GM21786 (cell line): ENCODE measurements at regions not wholly inside any gene's neighbourhood (a gene's known extent, or its start where the extent isn't known, plus 50 kb on each side); places are given as distances from the start of the nearest gene placed in this dataset.

Experiments used
- ATAC-seq: cut with Tn5 transposase; IDR thresholded peaks from one replicate; pipeline ENCODE4 v1.9.1; 2021; ENCODE audit not compliant: unreplicated experiment

DNA sequence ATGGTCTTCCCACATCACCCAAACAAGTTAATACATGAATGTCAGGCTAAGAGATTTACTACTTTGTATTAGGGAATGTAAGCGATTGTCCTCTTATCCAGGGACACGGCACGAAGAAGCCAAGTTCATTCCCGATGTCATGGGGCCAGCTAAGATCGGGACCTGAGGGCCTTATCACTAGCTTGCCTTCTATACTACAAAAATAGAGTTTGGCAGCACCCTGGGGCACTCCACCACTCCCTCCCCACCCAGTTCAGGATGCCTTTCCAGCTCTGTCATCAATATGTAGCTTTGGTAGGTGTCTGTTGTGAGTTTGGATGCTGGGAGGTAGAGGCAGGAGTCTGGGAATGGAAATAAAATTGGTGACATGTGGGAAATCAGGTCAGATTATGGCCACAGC is 197.5 kb downstream of the ATG4C start:
- ATAC-seq, result no peak

DNA sequence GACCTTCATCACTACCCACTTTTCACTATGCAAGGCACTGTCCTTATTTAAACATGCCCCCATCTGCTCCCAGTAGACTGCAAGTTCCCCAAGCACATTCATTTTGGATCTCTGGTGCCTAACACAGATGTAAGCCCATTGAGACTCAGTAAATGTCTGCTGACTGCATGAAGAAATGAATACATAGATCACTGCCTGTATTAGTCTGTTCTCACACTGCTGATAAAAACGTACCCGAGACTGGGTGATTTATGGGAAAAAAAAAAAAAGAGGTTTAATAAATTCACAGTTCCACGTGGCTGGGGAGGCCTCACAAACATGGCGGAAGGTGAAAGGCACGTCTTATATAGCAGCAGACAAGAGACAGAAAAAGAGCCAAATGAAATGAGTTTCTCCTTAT is 204.9 kb downstream of the ATG4C start:
- no peak for ATAC-seq

GRCh38 chr1:62989497-62989896 is 205.6 kb downstream of the ATG4C start:
- no peak for ATAC-seq

DNA sequence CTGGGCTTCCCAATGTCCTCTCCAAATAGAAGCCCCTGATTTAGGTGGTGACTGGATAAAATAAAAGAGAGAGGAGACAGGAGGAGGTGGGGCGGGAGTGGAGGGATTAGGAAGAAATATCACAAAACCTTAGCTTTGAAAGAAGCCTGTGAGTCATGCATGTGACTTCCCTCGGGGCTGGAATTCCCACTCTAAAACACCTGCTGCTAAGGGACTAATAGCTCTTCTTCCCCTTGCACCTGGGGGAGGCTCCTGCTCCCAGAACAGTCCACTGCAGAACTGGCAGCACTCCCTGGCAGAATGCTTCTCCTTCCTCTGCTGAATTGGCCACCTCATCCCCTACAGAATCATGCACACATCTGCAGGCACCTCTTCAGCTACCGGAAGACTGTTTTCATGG is 207.2 kb downstream of the ATG4C start:
- no peak for ATAC-seq

DNA sequence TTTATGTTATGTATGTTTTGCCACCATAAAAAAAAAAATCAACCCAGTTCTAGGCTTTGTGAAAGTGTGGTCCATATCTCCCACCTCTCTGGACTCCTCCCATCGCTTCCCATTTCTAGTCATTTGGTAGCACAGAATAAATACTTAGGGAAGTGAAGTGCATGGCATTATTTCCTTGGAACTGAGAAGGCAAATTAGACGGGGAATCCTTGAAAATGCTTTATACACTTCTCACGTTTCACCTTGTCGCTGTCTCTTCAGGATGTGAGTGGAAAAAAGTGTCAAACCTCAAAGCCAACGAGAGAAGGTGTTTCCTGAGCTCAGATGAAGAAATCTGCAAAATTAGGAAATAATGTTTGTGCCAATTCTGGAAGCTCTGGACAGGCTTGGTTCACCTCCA is 209.9 kb downstream of the ATG4C start:
- ATAC-seq, result no peak

DNA sequence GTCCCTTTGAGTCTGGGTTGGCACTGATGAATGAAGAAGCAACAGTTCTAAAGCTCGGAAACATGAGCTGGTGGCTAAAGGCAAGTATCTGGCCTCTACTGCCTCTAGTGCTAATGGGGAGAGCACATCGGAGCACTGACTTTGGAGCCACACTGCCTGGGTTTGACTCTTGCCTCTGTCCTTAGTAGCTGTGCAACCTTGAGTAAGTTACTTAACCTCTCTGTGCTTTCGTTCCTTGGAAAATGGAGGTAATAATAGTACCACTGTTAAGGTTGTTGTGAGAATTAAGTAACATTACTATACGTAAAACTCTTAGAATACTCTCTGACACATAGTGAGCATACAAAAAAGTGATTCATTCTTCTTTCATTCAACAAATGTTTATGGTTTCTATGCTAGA is 211.2 kb downstream of the ATG4C start:
- ATAC-seq, result no peak

GRCh38 chr1:62997884-62998283 is 214.0 kb downstream of the ATG4C start:
- ATAC-seq, result no peak

DNA sequence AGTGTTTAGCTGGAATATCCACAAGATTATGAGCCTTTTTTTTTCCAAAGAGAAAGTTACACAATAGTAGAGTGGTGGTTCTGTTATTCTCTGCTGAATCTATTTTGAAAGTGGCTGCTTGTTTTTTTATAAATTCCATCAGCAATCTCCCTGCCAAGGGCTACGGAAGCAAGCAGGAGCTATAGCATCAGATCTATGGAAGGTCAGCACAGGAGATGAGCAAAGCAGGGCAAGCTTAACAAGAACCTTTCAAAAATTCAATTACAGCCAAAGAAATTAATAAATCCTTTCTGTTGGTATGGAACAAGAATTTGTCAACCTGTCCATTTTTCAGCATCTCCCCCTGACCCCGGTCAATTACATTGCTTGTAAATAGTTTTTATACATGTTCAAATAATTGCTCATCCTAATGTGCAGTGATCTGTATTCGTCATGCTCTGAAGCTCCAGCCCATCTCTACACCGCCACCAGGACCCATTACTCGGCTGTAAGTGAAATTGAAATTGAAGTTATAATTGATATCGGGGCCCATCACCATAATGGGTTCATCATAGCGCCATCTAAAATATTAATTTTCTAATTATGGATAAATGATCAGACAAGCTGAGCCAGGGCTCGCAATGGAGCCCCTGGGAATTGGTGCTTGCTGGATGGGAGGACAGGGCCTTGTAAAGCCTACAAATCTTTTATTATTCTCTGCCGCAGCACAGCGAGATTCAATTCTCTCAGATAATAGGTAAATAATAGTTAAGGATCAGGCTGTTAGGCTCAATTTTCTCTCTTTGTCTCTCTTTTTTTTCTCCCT is 215.1 kb downstream of the ATG4C start:
- ATAC-seq, result no peak

DNA sequence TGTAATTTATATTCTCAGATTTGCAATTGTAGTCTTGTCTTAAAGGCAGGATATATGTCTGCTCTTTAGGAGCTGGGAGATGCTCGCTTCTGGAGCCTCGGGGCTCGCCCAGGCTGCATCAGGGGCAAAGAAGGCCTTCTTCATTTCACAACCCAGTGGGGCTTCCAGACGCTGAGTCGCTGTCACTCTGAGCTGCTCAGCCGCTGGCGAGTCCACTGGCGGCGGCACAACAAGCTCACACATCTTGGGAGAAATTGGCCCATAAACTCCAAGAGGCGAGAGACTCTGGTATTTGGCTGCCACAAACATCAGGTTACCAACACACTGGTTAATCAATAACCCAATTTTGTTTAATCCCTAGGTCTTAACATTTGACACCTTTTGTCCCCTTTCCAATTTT is 216.6 kb downstream of the ATG4C start:
- no peak for ATAC-seq

DNA sequence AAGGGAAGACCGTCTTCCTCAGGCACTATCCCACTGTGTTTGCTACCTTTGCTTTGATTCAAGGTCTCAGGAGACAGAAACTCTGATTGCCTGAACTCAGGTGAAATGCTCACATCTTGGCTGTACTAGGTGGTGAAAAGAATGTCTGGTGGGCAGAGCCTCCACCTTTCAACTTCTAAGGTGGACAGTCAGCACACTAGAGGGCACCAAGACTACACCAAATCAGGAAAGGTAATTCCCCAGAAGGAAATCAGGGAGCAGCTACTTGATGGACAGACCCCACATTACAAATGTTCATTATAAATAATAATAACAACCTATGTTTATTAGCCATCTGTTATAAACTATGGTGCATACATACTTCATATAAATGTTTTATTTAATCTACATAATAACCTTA is 220.9 kb downstream of the ATG4C start:
- no peak for ATAC-seq

DNA sequence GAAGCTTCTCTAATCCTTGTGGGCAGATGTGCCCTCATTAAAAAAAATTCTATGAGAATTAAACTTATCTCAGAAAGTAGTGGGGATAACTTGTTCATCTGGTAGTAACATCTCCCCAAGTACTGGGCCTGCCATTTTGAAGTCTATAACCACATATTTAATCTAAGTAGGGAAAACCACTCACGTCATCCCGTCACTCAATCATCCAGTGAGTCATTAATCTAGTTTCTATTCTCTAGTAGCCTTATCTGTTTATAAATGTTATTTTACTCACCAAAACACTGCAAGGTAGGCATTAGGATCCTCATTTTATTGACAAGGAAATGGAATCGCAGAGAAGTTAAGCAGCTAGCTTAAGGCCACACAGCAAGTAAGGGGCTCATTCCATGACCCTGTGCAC is 221.9 kb downstream of the ATG4C start:
- no peak for ATAC-seq

- ATAC-seq, result no peak
These were observed 225.5 kb downstream of the ATG4C start for GRCh38 chr1:63009421-63009820.

DNA sequence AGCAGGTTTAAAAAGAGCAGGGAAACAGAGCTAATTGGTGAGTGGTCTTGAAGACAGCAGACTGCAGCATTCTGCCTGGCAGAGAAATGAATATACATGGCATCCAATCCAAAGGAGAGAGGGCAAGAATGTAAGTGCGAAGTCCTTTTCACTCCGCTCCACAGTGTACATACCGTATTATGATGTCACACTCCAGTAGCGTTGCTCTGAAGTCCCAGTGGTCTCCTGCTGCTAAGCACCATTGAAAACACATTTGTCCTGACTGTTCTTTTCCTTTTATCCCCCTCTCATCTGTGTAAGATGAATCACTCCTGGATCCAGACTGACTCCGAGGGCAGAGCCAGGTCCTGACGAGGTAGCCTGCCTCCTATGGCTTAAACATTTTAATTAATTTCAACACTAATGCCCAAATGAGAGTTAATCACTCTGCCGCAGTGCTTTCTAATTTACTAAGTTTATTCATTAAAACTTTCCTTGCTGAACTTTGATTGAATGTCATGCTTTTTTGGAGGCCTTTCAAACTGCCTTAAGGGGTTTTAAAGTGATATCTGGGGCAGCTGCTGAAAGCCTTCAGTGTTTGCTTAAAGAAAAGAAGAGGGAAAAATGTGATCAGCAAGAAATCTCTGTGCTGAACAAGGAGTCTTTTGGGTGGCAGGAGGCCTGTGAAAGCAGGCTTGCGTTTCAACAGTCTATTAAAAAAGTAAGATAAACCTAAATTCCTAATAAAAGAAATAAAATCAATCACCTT is 227.2 kb downstream of the ATG4C start:
- no peak for ATAC-seq

DNA sequence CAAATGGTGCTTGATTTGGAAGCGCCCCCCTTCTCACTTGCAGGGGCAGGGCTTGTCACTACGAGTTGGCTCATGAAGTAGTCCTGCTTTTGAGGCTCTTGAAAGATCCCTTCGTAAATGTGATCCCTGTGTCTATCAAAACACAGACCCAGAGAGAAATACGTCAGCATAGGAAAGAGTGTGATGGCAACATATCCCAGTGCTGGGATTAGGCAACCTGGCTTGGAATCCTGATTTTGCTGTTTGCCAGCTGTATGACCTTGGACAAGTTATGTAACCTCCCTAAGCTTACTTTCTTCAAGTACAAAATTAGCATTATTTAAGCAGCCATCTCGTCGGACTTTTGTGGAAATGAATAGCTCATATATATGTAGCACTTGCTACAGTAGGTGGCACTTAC is 228.4 kb downstream of the ATG4C start:
- ATAC-seq, result no peak

- ATAC-seq, result no peak
These were observed 230.3 kb downstream of the ATG4C start for GRCh38 chr1:63014267-63014666.

DNA sequence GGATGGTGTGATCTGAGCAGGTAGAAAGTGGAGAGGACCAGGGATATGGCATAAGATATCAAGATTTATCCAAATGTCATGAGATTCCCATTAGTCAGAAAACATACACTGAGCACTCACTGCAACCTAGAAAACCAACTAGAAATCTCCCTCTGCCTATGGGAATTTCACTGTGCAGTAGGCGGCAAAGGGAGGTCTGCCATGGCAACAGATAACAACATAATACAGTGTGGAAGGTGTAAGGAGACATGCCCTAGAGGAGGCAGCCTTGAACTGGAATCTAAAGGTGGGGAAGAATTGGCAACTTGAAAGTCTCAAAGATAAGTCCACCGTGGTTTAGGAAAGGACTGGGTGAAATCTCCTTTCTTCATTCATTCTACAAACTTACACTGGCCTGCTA is 238.4 kb downstream of the ATG4C start:
- no peak for ATAC-seq

- ATAC-seq, result no peak
These were observed 239.2 kb downstream of the ATG4C start for GRCh38 chr1:63023171-63023570.

DNA sequence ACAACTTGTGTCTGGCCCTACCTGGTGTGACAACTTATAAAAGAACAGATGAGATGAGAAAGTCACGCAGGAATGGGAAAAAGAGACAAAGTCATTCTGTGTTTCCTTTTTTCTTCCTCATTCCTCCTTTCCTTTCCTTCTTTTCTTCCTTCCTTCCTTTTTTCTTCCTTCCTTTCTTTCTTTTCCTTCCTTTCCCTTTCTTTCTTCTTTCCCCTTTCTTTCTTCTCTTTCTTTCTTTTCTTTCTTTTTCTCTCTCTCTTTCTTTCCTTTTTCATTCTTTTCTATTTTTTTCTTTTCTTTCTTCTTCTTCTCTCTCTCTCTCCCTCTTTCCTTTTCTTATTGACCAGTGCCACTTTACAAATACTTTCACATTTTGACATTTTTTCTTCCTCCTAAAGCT is 239.7 kb downstream of the ATG4C start:
- ATAC-seq, result no peak

GRCh38 chr1:63024132-63024531 is 240.2 kb downstream of the ATG4C start:
- no peak for ATAC-seq

DNA sequence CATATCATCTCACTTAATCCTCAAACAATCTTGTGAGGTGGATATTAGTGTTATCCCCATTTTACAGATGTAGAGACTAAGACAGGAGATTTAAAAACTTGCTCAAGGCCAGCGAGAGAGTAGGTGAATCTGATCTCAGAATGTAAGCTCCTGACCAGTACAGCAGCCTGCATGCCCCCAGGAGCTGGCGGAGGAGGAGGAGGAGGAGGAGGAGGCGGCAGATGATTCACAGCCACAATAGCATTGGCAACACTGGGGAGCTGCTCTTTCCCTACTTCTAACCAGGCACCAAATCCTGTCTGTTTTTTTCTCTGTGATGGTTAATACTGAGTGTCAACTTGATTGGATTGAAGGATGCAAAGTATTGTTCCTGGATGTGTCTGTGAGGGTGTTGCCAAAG is 243.2 kb downstream of the ATG4C start:
- no peak for ATAC-seq

- no peak for ATAC-seq
These were observed 248.2 kb downstream of the ATG4C start for GRCh38 chr1:63032171-63032570.

DNA sequence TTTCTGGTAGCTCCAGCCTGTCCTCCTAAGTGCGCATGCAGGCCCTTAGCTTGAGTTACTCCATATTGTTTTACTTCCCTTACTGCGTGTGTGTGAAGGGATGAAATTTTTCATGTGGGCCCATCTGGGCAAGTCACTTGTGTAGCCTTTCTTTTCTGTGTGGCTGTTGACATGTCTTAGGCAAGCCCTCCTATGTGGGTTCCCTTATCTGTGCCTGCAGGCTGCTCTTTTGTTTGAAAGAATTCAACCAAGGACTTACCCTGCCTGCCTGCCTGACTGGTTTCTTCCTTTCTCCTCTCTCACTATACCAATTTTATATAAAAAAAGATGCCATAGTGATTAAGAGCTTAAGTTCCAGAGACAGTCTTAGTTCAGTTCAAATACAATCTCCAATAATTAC is 249.3 kb downstream of the ATG4C start:
- ATAC-seq, result no peak

DNA sequence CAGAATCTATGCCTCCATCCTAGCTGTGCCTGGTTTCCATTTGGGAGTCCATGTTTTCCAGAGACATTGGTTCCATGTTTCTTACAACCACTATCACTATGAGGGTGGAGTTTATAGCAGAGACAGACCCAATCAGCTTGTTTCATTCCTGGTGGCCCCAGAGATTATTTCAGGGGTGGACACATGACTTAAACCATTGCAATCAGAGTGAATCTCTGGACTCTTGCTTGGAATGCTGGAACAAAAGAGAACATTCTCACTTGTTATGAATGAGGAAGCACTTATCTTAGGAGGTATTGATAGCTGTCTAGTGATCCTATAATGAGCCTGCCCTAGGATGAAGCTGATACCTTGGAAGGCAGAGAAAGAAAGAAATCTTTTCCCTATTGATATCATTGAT is 250.3 kb downstream of the ATG4C start:
- ATAC-seq, result no peak
